ENCODE measurements at regions not wholly inside any gene's neighbourhood (a gene's known extent, or its start where the extent isn't known, plus 50 kb on each side); places are given as distances from the start of the nearest gene placed in this dataset.

- TF ChIP-seq CTCF (conservative IDR thresholded peaks at IDR 0.05; ENCODE audit: low read length): no peak
- no peak for TF ChIP-seq EZH2phosphoT487 (IDR thresholded peaks at IDR 0.05; ENCODE audit: borderline replicate concordance)
Observed at GRCh38 chr5:85517386-85517785, 1100.4 kb upstream of the COX7C start.

Data from Loucy (cell line).